PFSK-1 (cell line): ENCODE measurements at regions not wholly inside any gene's neighbourhood (a gene's known extent, or its start where the extent isn't known, plus 50 kb on each side); places are given as distances from the start of the nearest gene placed in this dataset.

Experiments
- FOXP2 ChIP-seq: optimal IDR thresholded peaks from 2 replicates; pipeline ENCODE3; 2011; ENCODE audit warnings: borderline replicate concordance, control low read depth, inconsistent platforms; ENCODE audit not compliant: insufficient read depth; ENCODE audit errors: extremely low read length, extremely low read depth
- POLR2AphosphoS5 ChIP-seq: IDR thresholded peaks from 2 replicates; pipeline ENCODE4 v1.6.1; 2012; ENCODE audit warnings: low read depth, mild to moderate bottlenecking, control low read depth, low read length, moderate library complexity
- SIN3A ChIP-seq: IDR thresholded peaks from 2 replicates; pipeline ENCODE4 v1.6.1; 2012; ENCODE audit warnings: mild to moderate bottlenecking, low read length, moderate library complexity, borderline replicate concordance; ENCODE audit not compliant: insufficient read depth
- TAF1 ChIP-seq: IDR thresholded peaks from 2 replicates; pipeline ENCODE4 v1.6.1; 2012; ENCODE audit warnings: low read length, control low read depth, borderline replicate concordance; ENCODE audit not compliant: insufficient read depth
- TF ChIP-seq, protein P1 (sequence below), 2 experiments: IDR thresholded peaks; 2 replicates each; pipeline versions ENCODE4 v1.6.1 to v1.8.0; 2011 to 2012; ENCODE audit warnings: low read depth in 2 of 2, low read length in 2 of 2, control low read depth in 1 of 2, inconsistent platforms in 1 of 2, mild to moderate bottlenecking in 1 of 2, moderate library complexity in 1 of 2; ENCODE audit not compliant: insufficient read depth in 1 of 2

DNA sequence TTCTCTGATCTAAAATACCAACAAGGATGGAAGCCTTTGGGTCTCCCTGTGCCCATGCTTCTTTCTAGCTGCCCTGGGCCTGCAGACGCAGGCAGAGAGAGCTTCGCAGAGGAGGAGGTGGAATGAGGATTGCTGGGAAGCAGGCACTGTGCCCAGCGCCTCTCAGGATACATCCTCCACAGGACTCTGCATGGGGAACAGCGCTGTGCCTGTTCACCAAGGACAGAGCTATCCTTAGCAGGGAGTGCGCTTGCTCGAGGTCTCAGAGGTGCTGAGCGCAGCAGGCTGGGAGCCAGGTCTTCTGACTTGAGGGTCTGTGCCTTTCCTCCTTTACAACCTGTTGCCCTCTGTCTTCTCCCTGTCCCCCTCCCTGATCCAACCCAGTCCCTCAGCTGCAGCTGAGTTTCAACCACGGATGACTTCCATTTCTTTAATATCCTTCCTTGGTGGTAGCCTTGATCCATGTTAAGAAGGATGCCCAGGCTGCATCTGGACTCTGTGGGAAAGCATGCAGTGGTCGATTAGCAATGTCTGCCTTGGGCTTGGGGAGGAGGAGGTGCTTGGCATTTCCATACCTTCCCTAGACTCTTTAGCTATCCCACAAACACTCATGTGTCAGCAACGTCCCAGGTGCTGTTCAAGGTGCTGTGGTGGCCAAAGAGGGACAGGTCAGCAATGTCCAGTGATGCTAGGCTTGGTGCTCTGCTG lies 219.6 kb upstream of the GPR26 start:
- TF ChIP-seq TAF1 (no peak), FOXP2 (no peak), POLR2AphosphoS5 (no peak), SIN3A (no peak)
- TF ChIP-seq, protein P1, sequence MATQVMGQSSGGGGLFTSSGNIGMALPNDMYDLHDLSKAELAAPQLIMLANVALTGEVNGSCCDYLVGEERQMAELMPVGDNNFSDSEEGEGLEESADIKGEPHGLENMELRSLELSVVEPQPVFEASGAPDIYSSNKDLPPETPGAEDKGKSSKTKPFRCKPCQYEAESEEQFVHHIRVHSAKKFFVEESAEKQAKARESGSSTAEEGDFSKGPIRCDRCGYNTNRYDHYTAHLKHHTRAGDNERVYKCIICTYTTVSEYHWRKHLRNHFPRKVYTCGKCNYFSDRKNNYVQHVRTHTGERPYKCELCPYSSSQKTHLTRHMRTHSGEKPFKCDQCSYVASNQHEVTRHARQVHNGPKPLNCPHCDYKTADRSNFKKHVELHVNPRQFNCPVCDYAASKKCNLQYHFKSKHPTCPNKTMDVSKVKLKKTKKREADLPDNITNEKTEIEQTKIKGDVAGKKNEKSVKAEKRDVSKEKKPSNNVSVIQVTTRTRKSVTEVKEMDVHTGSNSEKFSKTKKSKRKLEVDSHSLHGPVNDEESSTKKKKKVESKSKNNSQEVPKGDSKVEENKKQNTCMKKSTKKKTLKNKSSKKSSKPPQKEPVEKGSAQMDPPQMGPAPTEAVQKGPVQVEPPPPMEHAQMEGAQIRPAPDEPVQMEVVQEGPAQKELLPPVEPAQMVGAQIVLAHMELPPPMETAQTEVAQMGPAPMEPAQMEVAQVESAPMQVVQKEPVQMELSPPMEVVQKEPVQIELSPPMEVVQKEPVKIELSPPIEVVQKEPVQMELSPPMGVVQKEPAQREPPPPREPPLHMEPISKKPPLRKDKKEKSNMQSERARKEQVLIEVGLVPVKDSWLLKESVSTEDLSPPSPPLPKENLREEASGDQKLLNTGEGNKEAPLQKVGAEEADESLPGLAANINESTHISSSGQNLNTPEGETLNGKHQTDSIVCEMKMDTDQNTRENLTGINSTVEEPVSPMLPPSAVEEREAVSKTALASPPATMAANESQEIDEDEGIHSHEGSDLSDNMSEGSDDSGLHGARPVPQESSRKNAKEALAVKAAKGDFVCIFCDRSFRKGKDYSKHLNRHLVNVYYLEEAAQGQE (IDR thresholded peaks at IDR 0.05; ENCODE audit: insufficient read depth in 1 of 2, low read depth in 2 of 2, low read length in 2 of 2), result peak; percentile 31 to 61; a peak in 2 of 4 replicates

DNA sequence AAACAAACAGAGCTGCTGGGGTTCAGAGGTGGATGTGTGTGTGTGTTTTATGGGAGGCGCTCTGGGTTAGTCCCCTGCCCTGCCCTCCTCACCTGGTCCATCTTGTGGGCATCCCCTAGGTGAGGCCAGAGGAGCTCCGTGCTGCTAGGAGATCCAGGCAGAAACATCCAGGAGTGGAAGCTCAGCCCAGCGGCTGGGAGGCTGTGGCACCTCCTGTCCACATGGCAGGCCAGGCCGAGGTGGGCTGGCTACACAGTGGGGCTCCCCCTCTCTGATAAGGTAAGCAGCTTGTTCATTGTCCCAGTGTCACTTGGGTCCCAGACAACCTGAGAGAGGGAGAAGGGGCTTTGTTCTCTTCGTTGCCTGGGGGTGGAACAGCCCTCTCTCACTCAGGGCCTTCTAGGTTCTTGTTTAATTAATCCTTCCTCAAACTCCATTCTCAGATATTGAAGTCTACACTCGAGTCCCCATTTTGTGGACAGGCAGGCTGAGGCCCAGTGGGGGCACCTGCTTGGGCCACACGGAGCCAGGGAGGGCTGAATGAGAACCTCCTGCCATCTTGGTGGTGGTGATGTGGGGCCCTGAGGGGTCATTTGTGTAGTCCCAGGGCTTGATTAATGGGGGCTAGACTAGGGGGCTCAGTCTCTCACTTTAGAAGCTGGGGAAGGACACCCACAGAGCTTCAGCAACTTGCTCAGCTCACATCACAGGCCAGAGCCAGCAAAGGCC lies 216.8 kb upstream of the GPR26 start:
- TF ChIP-seq POLR2AphosphoS5, result no peak
- no peak for TF ChIP-seq SIN3A
- no peak for TF ChIP-seq TAF1
- TF ChIP-seq, protein P1 (IDR thresholded peaks at IDR 0.05; ENCODE audit: insufficient read depth in 1 of 2, low read depth in 2 of 2, low read length in 2 of 2), result no peak
- TF ChIP-seq FOXP2, result no peak

DNA sequence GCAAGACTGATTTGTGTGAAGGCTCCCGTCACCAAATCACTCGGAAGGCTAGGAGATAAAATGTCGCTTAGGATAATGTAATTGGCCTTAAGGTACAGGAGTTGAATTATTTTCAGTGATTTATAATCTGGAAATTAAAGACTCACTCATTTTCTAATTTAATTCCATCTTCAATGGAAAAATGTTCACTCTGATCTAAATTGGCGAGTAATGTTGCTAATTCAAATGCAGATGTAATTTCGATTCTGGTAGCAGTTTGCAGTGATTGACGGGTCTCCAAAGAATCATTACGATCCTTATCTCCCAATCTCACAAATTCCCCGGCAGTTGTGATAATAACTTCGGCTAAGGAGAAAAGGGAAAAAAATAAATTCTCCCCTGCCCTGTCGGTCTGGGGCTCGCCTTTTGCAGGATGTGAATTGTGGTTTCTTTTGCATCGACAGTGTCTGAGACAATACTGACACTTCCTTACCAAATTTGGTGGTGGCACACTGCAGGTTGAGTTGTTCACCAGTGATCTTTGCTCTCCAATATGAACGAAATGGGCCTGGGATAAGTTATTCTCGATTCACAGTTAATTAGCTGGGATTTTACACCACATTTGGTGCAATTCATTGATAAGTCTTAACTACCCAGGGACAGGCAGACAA lies 215.1 kb upstream of the GPR26 start:
- TF ChIP-seq, protein P1 (IDR thresholded peaks at IDR 0.05; ENCODE audit: insufficient read depth in 1 of 2, low read depth in 2 of 2, low read length in 2 of 2), result no peak
- TF ChIP-seq SIN3A, result no peak

DNA sequence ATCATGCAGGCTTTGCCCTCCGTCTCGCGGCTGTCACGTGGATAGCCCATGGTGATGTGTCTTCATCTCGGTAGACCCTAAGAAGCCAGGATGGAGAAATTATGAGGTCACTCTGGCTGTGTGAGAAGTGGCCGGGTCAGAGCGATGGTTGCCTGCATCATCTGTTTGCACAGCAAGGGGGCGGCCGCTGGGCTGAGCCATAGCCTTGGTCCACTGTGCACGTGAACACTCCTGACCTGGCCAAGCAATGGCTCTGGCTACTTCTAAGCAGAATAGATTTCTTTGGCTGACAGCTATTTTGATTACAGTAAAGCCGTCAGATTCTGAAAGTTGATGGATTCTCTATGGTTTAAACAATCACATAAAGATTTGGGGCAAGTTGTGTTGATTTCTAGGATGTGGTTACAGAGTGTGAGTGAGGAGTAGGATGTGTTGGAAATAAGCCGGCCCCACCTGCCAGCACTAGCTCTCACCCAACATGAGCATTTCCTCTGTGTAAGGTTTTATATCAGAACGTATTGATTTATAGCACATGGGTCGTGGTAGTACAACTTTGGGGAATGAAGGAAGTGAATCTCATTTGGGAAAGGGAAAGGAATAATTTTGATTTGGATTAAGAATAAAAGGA lies 214.4 kb upstream of the GPR26 start:
- TF ChIP-seq TAF1 (no peak), POLR2AphosphoS5 (no peak), SIN3A (no peak)
- TF ChIP-seq, protein P1 (IDR thresholded peaks at IDR 0.05; ENCODE audit: insufficient read depth in 1 of 2, low read depth in 2 of 2, low read length in 2 of 2), result no peak
